A673 (cell line): ENCODE measurements at regions not wholly inside any gene's neighbourhood (a gene's known extent, or its start where the extent isn't known, plus 50 kb on each side); places are given as distances from the start of the nearest gene placed in this dataset.
"Not testable (repeated sequence)": the region's sequence is repeated elsewhere in the genome, so short reads cannot be mapped to it uniquely, and the experiment has no call there.

Source experiments
- EZH2 ChIP-seq: fragments of 200-600 bp; sonication (generic); IDR thresholded peaks from 2 replicates; pipeline ENCODE4 v1.6.1; 2017; ENCODE audit warnings: borderline replicate concordance, low read depth, mild to moderate bottlenecking, mixed read lengths, antibody characterized with exemption, low read length; ENCODE audit not compliant: poor library complexity, severe bottlenecking
- TF ChIP-seq, protein P1 (sequence below): fragments of 300-800, 200-600 bp; sonication (generic); conservative IDR thresholded peaks from 2 replicates; pipeline ENCODE4 v1.5.1; 2017; ENCODE audit warnings: low read depth, mild to moderate bottlenecking, antibody characterized with exemption, low read length, moderate library complexity, mixed read lengths

DNA sequence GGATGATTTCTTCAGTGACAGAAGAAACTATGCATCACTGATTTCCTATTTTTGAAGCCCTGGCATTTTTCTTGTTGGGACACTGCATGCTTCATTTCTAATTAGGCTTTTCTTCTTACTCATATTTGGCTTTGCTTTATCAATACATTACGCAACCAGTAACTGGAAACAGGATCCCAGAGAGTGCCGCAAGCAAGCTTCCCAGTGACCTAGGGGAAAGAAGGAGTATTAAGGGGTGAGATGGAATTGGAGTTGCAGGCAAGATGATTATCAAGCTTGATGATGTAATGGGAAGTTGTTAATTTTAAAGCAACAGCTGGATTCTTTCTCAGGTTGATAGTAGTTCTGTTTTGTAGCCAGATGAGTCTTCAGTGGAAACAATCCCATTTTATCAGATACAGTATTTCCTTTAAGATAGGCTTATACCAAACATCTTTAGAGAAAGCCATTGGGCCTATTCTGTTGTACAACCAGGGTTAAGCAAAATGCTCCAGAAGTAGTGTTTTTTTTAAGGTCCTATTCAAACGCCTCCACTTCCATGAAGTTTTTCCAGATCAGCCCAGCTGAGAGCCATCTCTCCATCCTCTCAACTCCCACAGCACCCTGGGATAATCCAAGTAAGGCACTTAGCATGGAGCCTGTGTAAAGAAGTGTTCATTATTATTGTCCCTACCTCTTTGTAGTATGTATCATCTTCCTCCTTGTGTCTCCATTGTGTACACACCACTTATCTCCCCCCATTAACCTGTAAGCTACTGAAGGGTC is 69.5 kb upstream of the GPR89A start:
- TF ChIP-seq, protein P1, sequence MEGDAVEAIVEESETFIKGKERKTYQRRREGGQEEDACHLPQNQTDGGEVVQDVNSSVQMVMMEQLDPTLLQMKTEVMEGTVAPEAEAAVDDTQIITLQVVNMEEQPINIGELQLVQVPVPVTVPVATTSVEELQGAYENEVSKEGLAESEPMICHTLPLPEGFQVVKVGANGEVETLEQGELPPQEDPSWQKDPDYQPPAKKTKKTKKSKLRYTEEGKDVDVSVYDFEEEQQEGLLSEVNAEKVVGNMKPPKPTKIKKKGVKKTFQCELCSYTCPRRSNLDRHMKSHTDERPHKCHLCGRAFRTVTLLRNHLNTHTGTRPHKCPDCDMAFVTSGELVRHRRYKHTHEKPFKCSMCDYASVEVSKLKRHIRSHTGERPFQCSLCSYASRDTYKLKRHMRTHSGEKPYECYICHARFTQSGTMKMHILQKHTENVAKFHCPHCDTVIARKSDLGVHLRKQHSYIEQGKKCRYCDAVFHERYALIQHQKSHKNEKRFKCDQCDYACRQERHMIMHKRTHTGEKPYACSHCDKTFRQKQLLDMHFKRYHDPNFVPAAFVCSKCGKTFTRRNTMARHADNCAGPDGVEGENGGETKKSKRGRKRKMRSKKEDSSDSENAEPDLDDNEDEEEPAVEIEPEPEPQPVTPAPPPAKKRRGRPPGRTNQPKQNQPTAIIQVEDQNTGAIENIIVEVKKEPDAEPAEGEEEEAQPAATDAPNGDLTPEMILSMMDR: not testable (repeated sequence)
- not testable (repeated sequence) for TF ChIP-seq EZH2
